Astrocyte (in vitro differentiated cells and primary cell): ENCODE measurements at regions not wholly inside any gene's neighbourhood (a gene's known extent, or its start where the extent isn't known, plus 50 kb on each side); places are given as distances from the start of the nearest gene placed in this dataset.

ENCODE experiments used
- DNase-seq: peaks from one replicate; pipeline ENCODE4 v3.0.0-alpha.2; 2010; ENCODE audit warnings: low read depth
- FAIRE-seq: peaks from 2 replicates; lab custom pipeline; 2011; peaks lifted over from hg19 to GRCh38; lab: Jason Lieb, UNC
- H2AFZ ChIP-seq: 2 replicates; pipeline ENCODE4 v1.6.0; 2012; ENCODE audit warnings: low read depth, low read length, inconsistent platforms
- H3K27ac ChIP-seq: 2 replicates; pipeline ENCODE4 v1.5.1; 2011; ENCODE audit warnings: low read depth, low read length, inconsistent platforms
- H3K27me3 ChIP-seq: 2 replicates; pipeline ENCODE4 v1.6.0; 2011; ENCODE audit warnings: low read length, inconsistent platforms; ENCODE audit not compliant: insufficient read depth
- H3K36me3 ChIP-seq: 2 replicates; pipeline ENCODE4 v1.5.1; 2011; ENCODE audit warnings: low read length, inconsistent platforms; ENCODE audit not compliant: insufficient read depth
- H3K4me1 ChIP-seq: 2 replicates; pipeline ENCODE4 v1.5.1; 2011; ENCODE audit warnings: low read length, inconsistent platforms; ENCODE audit not compliant: insufficient read depth
- H3K4me2 ChIP-seq: 2 replicates; pipeline ENCODE4 v1.6.0; 2012; ENCODE audit warnings: low read length, inconsistent platforms
- H3K4me3 ChIP-seq: 2 replicates; pipeline ENCODE4 v1.5.1; 2011; ENCODE audit warnings: low read depth, mild to moderate bottlenecking, low read length, inconsistent platforms; ENCODE audit not compliant: insufficient read depth
- H3K79me2 ChIP-seq: 2 replicates; pipeline ENCODE4 v1.6.0; 2012; ENCODE audit warnings: mild to moderate bottlenecking, low read length, inconsistent platforms; ENCODE audit not compliant: insufficient read depth
- H3K9ac ChIP-seq: 2 replicates; pipeline ENCODE4 v1.6.0; 2012; ENCODE audit warnings: mild to moderate bottlenecking, low read length, inconsistent platforms
- H3K9me3 ChIP-seq: 2 replicates; pipeline ENCODE4 v1.5.1; 2012; ENCODE audit warnings: low read depth, mild to moderate bottlenecking, low read length, inconsistent platforms; ENCODE audit not compliant: insufficient read depth
- H4K20me1 ChIP-seq: 2 replicates; pipeline ENCODE4 v1.6.0; 2012; ENCODE audit warnings: low read length, inconsistent platforms; ENCODE audit not compliant: insufficient read depth
- H3K27ac Mint-ChIP-seq: one replicate; pipeline ENCODE4 v1.8.0; 2021; ENCODE audit warnings: mild to moderate bottlenecking, mixed read lengths; ENCODE audit not compliant: unreplicated experiment
- H3K27me3 Mint-ChIP-seq: one replicate; pipeline ENCODE4 v1.8.0; 2021; ENCODE audit warnings: low read depth, mixed read lengths; ENCODE audit not compliant: unreplicated experiment
- H3K36me3 Mint-ChIP-seq: one replicate; pipeline ENCODE4 v1.8.0; 2021; ENCODE audit warnings: low read depth, mixed read lengths; ENCODE audit not compliant: unreplicated experiment
- H3K4me1 Mint-ChIP-seq: one replicate; pipeline ENCODE4 v1.8.0; 2021; ENCODE audit warnings: low read depth, mixed read lengths; ENCODE audit not compliant: unreplicated experiment
- H3K4me3 Mint-ChIP-seq: one replicate; pipeline ENCODE4 v1.8.0; 2021; ENCODE audit warnings: mild to moderate bottlenecking, moderate library complexity, mixed read lengths; ENCODE audit not compliant: unreplicated experiment
- H3K9me3 Mint-ChIP-seq: one replicate; pipeline ENCODE4 v1.8.0; 2021; ENCODE audit warnings: mild to moderate bottlenecking, mixed read lengths; ENCODE audit not compliant: unreplicated experiment
- CTCF ChIP-seq: IDR thresholded peaks from 2 replicates; pipeline ENCODE4 v1.5.1; 2011; ENCODE audit warnings: low read depth, mild to moderate bottlenecking, inconsistent platforms, low read length, moderate library complexity; ENCODE audit not compliant: insufficient read depth
- EZH2 ChIP-seq: IDR thresholded peaks from 2 replicates; pipeline ENCODE4 v1.6.1; 2012; ENCODE audit warnings: mild to moderate bottlenecking, low read length, inconsistent platforms; ENCODE audit not compliant: insufficient read depth

GRCh38 chr9:119868694-119869093 is 499.5 kb upstream of the BRINP1 start:
- Histone ChIP-seq H4K20me1 (no peaks in the 10 kb centered on the region), H3K27ac (no peak overlapping the region), H3K9ac (no peak overlapping the region), H3K36me3 (no peaks in the 10 kb centered on the region), H3K4me2 (no peak overlapping the region), H2AFZ (no peak overlapping the region), H3K27me3 (no peaks in the 10 kb centered on the region), H3K4me3 (no peak overlapping the region), H3K4me1 (no peaks in the 10 kb centered on the region), H3K79me2 (no peaks in the 10 kb centered on the region), H3K9me3 (no peaks in the 10 kb centered on the region)
- H3K36me3 Mint-ChIP-seq = no peaks in the 10 kb centered on the region
- H3K9me3 Mint-ChIP-seq = no peaks in the 10 kb centered on the region
- no peaks in the 10 kb centered on the region for H3K4me1 Mint-ChIP-seq
- H3K27me3 Mint-ChIP-seq = peaks cover 8% of the 10 kb centered on the region
- FAIRE-seq = no peak
- no peak for DNase-seq
- TF ChIP-seq CTCF = no peak
- TF ChIP-seq EZH2 = no peak
- H3K4me3 Mint-ChIP-seq = no peak overlapping the region
- H3K27ac Mint-ChIP-seq = no peak overlapping the region

- Histone ChIP-seq H3K79me2 (no peaks in the 10 kb centered on the region), H3K27ac (no peak overlapping the region), H3K9me3 (no peaks in the 10 kb centered on the region), H3K4me1 (no peaks in the 10 kb centered on the region), H3K36me3 (no peaks in the 10 kb centered on the region), H3K27me3 (no peaks in the 10 kb centered on the region), H3K4me2 (no peak overlapping the region), H4K20me1 (no peaks in the 10 kb centered on the region), H2AFZ (no peak overlapping the region), H3K9ac (no peak overlapping the region), H3K4me3 (no peak overlapping the region)
- Mint-ChIP-seq H3K4me3 (no peak overlapping the region), H3K27ac (no peak overlapping the region), H3K4me1 (no peaks in the 10 kb centered on the region), H3K36me3 (no peaks in the 10 kb centered on the region), H3K27me3 (peaks cover 31% of the 10 kb centered on the region), H3K9me3 (no peaks in the 10 kb centered on the region)
- TF ChIP-seq EZH2 (no peak), CTCF (no peak)
- FAIRE-seq (no peak), DNase-seq (peak; percentile 18)
Measured at GRCh38 chr9:119861842-119862241, 492.6 kb upstream of the BRINP1 start.

- H3K4me1 Mint-ChIP-seq = no peaks in the 10 kb centered on the region
- TF ChIP-seq EZH2 (no peak), CTCF (no peak)
Measured at GRCh38 chr9:119859128-119859527, 489.9 kb upstream of the BRINP1 start.

More at GRCh38 chr9:119859128-119859527, 489.9 kb upstream of the BRINP1 start:
- H3K36me3 ChIP-seq = no peaks in the 10 kb centered on the region
- no peak overlapping the region for H2AFZ ChIP-seq
- H3K4me2 ChIP-seq = no peak overlapping the region
- FAIRE-seq (no peak), DNase-seq (no peak)
- H3K4me3 ChIP-seq = no peak overlapping the region
- no peak overlapping the region for H3K4me3 Mint-ChIP-seq
- peaks cover 30% of the 10 kb centered on the region for H3K27me3 Mint-ChIP-seq
- H3K9me3 ChIP-seq = no peaks in the 10 kb centered on the region
- H3K36me3 Mint-ChIP-seq = no peaks in the 10 kb centered on the region
- H3K27ac Mint-ChIP-seq = no peak overlapping the region
- no peak overlapping the region for H3K9ac ChIP-seq
- no peaks in the 10 kb centered on the region for H3K9me3 Mint-ChIP-seq
- no peaks in the 10 kb centered on the region for H3K79me2 ChIP-seq
- H3K27ac ChIP-seq = no peak overlapping the region
- no peaks in the 10 kb centered on the region for H3K4me1 ChIP-seq
- no peaks in the 10 kb centered on the region for H3K27me3 ChIP-seq
- no peaks in the 10 kb centered on the region for H4K20me1 ChIP-seq
